Activated CD4-positive, alpha-beta T cell treated with anti-CD3 and anti-CD28 coated beads for 4 hours (primary cell): ENCODE measurements at regions not wholly inside any gene's neighbourhood (a gene's known extent, or its start where the extent isn't known, plus 50 kb on each side); places are given as distances from the start of the nearest gene placed in this dataset.

Source experiments
- DNase-seq, 2 donors: peaks; one replicate each; pipeline ENCODE4 v3.0.0-alpha.2; 2020

- DNase-seq: no peak
Measured at GRCh38 chr22:49499433-49500075, 328.1 kb downstream of the BRD1 start.

GRCh38 chr22:49497266-49497665 lies 330.4 kb downstream of the BRD1 start:
- no peak for DNase-seq

GRCh38 chr22:49494555-49494954 lies 333.1 kb downstream of the BRD1 start:
- no peak for DNase-seq

- DNase-seq: no peak
Measured at GRCh38 chr22:49492741-49493251, 334.9 kb downstream of the BRD1 start.

DNA sequence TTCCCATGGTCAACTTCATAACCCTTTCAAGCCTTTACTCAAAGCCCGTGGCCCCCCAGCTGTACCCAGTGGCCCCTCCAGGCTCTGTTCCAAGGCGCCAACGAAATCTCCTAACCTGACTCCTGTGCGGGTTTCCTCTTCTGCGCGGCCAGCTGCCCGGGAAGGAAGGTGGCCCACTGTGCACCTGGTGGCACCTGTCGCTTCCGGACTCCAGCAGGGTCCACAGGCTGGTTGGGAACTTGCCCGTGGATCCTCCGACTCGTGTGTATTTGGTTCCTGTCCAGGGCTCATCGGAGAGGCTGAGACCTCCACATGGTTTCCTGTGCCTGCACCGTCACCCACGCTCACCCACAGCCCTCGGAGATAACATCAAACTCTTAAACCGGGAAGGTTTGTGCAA lies 335.4 kb downstream of the BRD1 start:
- DNase-seq: no peak

GRCh38 chr22:49491726-49492125 lies 335.9 kb downstream of the BRD1 start:
- no peak for DNase-seq

DNA sequence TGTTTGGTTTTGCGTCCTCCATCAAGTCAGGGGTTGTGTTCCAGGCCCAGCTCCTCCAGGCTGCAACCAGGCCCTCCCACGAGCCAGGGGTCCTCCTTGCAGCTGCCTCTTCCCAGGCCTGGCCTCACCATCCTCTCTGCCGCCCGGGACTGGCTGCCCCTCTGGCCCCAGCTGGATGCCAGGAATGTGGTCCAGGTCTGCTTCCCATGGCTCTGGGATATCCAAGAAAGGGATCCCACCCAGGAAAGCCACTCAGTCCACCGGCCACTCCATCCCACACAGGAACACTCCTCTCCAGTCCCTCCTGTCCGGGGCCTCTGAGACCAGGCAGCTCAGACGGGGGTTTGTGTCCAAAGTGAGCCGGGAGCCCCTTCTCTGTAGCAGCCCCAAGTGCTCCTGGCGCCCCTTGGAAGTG lies 336.4 kb downstream of the BRD1 start:
- DNase-seq: no peak

- no peak for DNase-seq
Measured at GRCh38 chr22:49490692-49491091, 337.0 kb downstream of the BRD1 start.

GRCh38 chr22:49489821-49490220 lies 337.9 kb downstream of the BRD1 start:
- DNase-seq: no peak

DNA sequence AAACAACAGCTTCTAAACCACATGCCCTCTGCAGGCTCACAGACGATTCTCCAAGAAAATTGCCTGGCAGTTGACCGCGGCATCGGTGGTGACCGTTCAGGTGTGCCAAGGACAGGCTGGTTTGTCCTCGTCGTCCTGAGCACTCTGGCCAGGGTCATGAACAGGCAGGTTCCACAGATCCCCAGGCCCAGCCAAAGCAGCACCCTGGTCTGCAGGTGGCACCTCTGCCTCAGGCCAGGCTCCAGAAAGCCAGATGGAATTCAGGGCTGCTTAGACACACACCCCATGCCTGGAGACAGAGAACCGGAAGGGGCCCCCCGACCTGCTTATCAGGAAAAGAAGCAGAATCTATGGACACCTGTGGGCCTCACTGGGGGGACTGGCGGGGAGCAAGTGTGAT lies 338.7 kb downstream of the BRD1 start:
- DNase-seq: no peak

DNA sequence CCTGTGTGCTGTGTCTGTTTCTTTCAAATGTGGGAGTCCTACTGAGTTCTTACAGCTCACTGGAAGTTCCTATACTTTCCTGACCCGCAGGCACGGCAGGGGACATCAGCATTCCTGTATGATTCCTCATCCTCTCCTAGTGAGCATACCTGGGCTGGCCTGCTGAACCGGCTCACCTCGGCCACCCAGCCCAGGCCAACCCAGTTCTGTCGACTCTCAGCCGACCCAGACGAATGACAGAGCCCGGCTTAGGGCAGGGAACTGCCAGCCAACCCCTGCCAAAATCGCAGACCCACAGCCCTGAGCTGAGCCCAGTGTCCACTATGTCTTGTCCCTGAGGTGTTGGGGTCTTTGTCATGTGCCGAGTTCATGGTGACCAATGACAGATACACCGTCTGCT lies 339.7 kb downstream of the BRD1 start:
- DNase-seq: no peak

GRCh38 chr22:49486225-49486624 lies 341.4 kb downstream of the BRD1 start:
- DNase-seq: no peak

DNA sequence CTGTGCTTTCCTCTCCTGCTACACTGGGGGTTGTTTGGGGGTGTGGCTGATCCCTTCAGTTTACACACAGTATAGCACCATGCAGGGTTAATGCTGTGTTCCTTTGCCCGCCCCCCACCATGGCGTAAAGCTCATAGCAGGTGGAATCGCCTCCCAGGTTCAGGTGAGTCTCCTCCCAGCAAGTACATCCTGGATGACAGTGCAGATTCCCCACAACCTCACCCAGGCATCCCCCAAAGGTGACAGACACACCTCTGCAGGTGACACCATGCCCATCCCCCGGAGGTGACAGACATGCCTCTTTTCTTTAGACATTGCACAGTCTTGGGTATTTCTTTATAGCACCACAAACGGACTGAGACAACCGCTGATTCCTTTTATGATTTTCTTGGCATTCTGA lies 343.7 kb downstream of the BRD1 start:
- DNase-seq: no peak

DNA sequence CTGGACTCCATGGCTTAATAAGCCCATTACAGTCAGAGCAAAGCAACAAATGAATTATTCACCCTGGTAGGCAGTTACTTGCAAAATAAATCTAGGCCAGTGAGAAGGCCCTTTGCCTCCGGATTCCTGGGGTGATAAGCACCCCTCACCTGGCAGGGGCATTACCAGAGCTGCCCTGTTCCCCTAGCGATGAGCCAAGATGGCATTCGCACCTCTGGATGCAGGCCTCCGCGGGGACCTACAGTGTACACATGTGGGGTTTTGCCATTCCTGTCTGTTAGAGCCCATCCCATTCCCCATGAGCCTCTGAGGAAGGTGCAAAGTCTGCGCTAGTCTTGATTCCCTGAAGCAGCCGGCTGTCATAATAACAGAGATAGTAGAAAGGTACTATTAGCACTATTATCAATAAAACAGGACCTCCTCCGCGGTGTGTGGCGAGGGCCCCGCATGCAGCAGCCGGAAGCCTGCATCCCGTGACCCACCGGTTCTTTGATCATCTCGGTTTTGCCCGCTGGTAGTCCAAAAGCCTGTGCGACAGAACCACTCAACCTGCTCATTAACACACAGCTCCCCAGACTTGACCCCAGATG lies 344.3 kb downstream of the BRD1 start:
- no peak for DNase-seq

DNA sequence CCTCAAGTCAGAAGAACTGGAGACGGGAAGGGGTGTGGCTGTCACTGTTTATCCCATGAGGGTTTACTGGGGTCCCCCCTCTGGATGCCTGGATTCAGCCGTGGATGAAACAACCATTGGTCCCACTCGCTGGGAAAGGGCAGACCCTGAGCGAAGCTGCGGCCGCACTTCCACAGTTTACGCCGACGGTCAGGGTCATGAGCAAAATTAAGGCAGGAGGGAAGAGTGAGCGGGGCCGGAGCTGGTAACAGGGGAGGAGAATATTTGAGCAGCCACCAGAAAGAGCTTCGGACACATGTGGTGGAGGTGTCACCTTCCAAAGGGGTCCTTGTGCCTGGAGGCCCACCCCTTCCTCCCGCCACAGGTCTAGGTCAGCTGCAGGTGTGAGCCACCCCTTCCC lies 344.9 kb downstream of the BRD1 start:
- DNase-seq: no peak

DNA sequence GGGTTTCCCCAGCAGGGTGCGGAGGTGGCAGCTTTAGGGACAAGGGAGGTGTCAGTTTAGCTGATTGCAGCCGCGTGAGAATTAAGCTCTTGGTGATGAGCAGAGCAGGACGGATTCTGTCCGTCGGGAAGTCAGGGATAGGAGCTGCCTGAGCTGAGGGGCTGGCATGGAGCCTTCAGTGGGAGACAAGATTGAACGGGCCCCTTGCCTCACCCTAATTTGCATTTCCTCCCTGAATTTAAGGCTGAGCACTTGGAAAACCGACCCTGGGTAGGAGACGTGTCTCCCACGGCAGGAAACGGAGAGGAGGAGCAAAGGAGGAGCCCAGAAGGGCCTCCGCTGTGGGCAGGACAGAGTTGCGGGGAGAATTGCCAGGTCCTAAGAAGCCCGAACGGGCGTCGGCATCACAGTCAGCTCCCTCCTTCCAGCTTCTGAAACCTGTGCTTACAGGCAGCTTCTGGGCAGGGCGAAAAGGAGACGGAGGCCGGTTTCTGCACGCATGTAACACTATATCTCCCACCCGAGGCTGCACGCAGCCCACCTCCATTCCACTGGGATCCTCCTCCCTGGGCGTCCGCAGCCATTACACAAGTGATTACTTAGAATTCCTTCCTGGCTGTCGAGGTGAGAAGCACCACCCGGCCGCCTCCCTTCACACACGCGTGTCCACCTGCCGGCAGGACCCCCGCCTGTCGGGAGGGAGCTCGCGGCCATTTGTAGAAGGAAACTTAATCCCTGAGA lies 345.8 kb downstream of the BRD1 start:
- no peak for DNase-seq

DNA sequence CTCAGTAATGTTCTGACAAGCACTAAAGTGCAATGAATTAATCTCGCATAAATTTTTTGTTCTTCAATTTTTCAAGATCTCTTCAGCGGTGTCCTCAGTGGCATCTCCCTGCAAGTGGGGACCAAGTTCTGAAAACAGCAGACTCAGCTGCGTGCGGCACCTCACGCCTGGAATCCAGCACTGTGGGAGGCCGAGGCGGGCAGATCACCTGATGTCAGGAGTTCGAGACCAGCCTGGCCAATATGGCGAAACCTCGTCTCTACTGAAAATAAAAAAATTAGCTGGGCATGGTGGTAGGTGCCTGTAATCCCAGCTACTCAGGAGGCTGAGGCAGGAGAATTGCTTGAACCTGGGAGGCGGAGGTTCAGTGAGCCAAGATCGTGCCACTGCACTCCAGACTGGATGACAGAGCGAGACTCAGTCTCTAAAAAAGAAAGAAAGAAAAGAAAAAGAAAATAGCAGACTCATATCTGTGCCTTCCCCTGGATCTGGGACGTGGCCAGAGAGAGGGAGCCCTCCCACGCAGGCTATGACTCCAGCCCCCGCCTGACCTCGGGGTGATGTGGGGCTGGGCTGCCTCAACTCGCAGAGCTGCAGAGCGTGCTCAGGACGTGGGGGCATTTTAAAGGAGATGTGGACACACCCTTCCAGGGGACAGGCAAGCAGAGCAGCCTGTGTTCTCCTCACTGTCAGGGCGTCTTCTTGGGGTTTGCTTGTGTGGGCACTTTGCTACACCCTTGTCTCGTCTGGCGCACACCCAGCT lies 346.6 kb downstream of the BRD1 start:
- no peak for DNase-seq

DNA sequence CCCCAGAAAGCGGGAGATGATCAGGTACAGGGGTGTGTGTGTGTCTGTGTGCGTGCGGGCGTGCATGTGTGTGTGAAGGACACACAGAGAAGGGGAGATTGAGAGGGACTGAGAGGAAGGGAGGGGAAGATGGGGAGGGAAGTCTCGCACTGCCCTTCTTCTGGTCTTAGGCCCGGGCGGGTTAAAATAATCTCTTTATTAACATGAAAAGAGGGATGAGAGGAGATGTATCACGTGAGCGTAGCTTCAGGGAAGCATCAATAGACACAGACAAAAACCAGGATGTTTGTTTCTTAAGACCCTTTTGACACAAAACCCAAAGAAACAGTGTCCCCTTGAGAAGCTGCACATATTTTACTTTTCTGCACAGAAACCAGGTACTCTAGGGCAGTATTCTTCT lies 347.3 kb downstream of the BRD1 start:
- no peak for DNase-seq

DNA sequence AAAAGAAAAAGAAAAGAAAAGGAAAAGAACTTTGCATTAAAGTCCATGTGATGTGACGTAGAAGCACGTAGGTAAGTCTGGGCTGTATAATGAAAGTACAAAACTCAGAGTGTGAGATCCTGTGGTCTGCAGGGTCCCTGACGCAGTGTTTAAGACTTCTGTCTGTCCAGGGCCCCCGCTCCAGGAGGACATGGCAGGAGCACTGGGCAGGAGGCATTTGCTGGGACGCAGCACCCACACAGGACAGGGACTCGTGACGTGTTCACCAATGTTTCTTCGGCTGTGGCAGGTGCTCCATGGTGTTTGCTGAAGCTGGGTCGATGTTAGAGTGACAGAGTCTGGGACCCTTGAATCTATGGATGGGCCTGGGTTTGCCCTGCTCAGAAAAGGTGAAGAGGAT lies 348.1 kb downstream of the BRD1 start:
- no peak for DNase-seq

DNA sequence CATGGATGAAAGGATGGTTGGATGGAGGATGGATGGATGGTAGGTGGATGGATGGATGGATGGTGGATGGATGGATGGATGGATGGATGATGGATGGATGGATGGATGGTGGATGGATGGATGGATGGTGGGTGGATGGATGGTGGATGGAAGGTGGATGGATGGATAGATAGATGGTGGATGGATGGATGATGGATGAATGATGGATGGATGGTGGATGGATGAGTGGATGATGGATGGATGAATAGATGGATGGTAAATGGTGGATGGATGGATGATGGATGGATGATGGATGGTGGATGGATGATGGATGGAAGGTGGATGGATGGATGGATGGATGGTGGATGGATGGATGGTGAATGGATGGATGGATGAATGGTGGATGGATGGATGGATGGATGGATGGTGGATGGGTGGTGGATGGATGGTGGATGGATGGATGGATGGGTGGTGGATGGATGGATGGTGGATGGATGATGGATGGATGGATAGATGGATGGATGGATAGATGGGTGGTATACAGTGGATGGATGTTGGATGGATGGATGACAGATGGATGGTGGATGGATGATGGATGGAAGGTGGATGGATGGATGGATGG lies 350.8 kb downstream of the BRD1 start:
- DNase-seq: no peak

- DNase-seq: no peak
Measured at GRCh38 chr22:49476176-49476575, 351.5 kb downstream of the BRD1 start.

GRCh38 chr22:49475253-49475652 lies 352.4 kb downstream of the BRD1 start:
- no peak for DNase-seq

DNA sequence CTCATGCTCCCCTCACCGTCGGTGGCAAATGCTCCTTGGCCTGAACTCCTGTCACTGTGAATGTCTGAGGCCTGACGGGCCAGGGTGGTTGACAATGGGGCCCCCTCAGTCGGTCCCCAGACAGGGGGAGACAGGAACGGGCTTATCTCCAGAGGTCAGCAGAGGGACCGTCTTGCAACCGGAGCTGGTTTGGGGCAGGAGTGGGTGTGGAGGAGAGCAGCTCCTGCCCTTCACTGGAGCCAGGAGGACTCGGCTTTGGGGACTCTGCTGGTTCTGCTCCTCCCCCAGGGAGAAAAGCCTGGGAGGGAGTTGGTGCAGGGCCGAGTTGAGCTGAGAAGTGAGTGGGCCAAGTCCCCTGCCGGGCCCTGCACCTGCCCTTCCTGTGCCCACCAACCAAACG lies 354.4 kb downstream of the BRD1 start:
- DNase-seq: no peak
